ENCODE measurements at regions not wholly inside any gene's neighbourhood (a gene's known extent, or its start where the extent isn't known, plus 50 kb on each side); places are given as distances from the start of the nearest gene placed in this dataset.

GRCh38 chr15:91476861-91477260, 376.6 kb upstream of the SLCO3A1 start:
- DNase-seq: no peak

- DNase-seq: no peak
These were observed 374.8 kb upstream of the SLCO3A1 start for GRCh38 chr15:91478717-91479191.

- DNase-seq: no peak
These were observed 373.1 kb upstream of the SLCO3A1 start for GRCh38 chr15:91480426-91480825.

GRCh38 chr15:91482799-91483198, 370.7 kb upstream of the SLCO3A1 start:
- no peak for DNase-seq

- DNase-seq: no peak
These were observed 369.4 kb upstream of the SLCO3A1 start for GRCh38 chr15:91484141-91484540.

GRCh38 chr15:91488452-91488851, 365.1 kb upstream of the SLCO3A1 start:
- no peak for DNase-seq

GRCh38 chr15:91490211-91490610, 363.3 kb upstream of the SLCO3A1 start:
- DNase-seq: no peak

GRCh38 chr15:91491101-91491950, 362.2 kb upstream of the SLCO3A1 start:
- DNase-seq: no peak

DNA sequence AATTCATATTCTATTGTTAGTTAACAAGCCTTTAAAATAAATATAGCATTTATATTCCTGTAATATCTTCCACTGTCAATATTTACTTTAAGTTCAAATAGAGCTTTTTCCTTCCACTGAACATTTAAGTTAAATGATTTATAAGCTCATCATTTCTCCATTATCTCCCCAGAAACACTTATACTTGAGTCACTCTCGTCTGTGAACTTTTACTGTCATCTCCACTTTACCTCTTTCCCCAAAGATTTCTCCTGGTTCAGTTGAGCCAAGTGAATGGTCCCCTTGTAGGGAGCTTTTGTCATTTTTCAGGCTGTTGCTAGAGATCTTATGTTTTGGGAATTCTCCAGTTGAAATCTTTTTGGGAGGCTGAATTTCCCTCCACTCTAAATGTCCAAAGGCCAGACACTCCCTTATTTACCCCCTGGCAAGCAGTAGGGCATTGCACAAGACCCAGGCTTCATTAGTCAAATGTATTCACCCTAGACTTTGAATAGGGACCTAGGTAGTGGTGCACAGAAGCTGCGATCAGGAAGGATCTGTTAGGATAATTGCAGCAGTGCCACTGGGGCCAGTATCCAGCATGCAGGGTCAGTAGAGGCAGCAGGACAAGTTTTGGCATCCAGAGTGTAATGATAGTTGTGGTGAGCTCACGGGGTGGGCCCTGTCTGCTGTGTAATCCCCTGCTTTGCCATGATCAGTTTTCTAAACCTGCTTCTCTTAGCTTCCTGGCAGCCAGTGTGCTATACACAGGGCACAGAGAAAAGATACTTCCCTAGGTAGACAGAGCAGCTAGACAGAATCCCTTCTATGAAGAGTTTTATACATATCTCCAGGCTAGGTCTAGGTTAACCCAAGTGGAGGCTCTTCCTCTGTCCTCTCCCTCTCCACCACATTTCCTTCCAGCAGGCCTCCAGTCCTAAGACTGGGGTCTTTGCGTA, 356.5 kb upstream of the SLCO3A1 start:
- DNase-seq: no peak

GRCh38 chr15:91498046-91498748, 355.3 kb upstream of the SLCO3A1 start:
- DNase-seq: no peak

DNA sequence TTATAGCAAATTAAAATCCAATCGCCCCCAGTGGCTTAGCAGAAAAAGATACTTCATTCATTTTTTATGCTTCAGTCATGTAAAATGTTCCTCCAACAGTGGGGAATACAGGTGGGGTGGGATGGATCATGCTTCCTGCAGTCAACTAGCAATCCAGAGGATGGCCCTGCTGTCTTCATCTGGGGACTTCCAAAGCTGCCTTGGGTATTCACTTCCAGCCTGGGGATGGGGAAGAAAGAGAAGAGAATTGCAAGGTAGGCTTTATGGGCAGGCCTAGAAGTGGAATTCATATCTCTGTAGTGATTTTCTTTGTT, 354.8 kb upstream of the SLCO3A1 start:
- DNase-seq: no peak

GRCh38 chr15:91499774-91500383, 353.6 kb upstream of the SLCO3A1 start:
- no peak for DNase-seq

- no peak for DNase-seq
These were observed 344.9 kb upstream of the SLCO3A1 start for GRCh38 chr15:91508633-91509032.

DNA sequence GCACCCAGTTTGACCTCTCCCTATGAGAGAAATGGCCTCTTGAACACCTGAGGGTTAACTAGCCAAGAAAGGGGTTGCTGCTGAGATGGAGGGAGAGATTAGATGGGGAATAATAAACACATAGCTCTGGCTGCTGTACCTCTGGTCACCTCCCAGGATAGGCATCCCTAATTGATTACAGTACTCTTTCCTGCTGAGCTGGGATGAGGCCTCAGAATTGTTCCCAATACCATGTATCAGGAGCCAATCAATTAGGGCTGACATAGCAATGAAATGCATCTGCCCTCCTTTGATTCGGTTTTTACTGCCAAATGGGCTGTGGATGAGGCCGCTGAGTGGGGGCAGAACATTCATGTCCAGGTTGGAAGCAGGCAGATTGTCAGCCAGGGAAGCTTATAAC, 339.4 kb upstream of the SLCO3A1 start:
- no peak for DNase-seq

DNA sequence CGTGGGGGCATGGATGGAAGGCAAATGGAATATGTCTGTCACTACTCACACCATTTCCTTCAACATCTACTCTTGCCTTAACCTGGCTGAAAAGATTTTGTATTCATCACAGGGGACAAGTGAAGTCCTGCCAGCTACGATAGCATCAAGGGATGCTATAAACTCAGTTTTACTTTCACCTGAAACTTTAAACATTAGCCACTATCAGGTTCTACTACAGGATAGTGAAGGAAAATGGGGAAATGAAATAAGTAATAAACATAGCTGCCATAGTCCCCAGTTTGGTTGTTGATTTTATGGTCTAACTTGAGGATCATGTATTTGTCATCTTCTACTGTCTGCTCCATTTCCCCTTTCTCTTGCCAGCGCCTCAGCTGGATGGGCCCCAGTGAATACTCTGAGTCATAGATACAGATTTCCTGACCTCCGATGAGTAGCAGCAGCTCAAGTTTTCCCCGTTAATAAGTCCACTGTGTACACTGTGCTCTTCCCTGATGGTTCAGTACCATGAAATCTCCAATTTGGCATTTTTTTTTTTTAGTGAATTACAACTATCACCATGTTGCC, 338.2 kb upstream of the SLCO3A1 start:
- DNase-seq: no peak

GRCh38 chr15:91516866-91517265, 336.6 kb upstream of the SLCO3A1 start:
- no peak for DNase-seq

DNA sequence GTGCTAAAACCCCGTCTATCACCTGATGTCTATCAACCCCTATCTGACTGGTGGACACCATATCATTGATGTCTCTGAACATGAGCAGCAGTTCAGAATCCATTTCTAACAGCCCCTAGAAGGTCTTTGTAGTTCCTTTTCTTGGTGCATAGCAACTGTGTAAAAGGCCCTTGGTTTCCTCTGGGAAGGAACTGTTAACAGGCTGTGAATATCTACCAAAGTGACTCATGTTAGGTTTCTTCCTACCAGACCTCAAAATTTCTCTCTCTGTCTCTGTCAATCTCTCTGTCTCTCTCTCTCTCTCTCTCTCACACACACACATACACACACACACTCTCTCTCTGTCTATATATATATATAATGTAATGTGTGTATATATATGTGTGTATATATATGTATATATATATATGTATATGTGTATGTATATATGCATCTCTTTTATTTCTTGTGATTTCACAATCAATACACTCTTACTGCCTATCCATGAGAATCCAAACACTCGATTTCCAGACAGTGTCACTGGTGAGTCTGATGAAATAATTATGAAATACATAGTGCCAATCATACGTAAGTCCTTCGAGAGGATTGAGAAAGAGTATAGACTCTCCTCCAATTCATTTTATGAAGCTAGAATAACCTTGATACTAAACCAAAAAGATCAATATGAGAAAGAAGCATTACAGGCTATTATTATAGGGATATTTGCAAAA, 335.9 kb upstream of the SLCO3A1 start:
- no peak for DNase-seq

DNA sequence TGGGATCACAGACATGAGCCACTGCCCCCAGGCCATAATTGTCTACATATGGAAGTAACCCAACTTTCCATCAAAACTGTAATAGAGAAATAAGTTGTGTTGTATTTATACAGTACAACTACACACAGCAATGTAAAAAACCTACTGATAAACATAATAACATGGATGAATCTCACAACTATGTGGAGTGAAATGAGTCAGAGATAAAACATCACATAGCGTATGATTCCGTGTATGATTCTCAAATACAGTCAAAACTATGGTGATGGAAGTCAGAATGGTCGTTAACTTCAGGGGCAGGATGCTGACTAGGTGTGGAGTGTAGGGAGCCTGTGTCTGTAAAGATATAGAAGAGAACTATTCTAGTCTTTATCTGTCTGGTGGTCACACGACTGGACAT, 332.7 kb upstream of the SLCO3A1 start:
- DNase-seq: no peak

- no peak for DNase-seq
These were observed 332.0 kb upstream of the SLCO3A1 start for GRCh38 chr15:91521548-91521947.

DNA sequence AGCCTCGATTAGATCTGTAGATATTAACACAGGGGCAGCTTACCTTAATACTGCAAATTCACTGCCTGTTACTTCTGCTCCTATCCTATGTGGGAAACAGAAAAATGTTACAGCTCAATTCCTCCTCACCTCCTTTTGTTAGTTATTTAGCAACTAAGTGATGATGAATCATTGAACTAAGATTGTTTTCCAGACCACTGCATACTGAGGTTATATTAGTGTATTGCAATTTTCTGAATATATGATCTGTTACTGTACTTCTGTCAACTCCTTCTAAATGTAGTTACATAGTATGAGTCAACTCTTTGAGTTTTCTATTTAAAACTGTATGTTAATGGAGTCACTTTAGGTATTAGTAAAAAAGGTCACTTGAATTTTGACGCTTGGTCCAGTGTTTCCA, 331.5 kb upstream of the SLCO3A1 start:
- DNase-seq: no peak

- DNase-seq: no peak
These were observed 330.7 kb upstream of the SLCO3A1 start for GRCh38 chr15:91522605-91523332.
